H1 (cell line): ENCODE measurements at regions not wholly inside any gene's neighbourhood (a gene's known extent, or its start where the extent isn't known, plus 50 kb on each side); places are given as distances from the start of the nearest gene placed in this dataset.

Experiments used
- CTCF ChIA-PET: fragments of 300-600 bp; sonication (Branson Sonifier 250); formaldehyde crosslinking; loops from one replicate; lab custom pipeline; 2021; ENCODE audit not compliant: partially characterized antibody; lab: Charles Lee
- POLR2A ChIA-PET: fragments of 300-600 bp; sonication (Branson Sonifier 250); formaldehyde crosslinking; loops from one replicate; lab custom pipeline; 2021; ENCODE audit warnings: inconsistent platforms; ENCODE audit not compliant: partially characterized antibody; lab: Charles Lee
- DNase-seq, 2 experiments: peaks; one replicate each; pipeline versions ENCODE4 v3.0.0 to v3.0.0-alpha.2; 2010 to 2022; ENCODE audit warnings: low spot score in 2 of 2, low read depth in 1 of 2, mixed read lengths in 1 of 2
- FAIRE-seq: peaks from 2 replicates; lab custom pipeline; 2011; peaks lifted over from hg19 to GRCh38; lab: Jason Lieb, UNC
- H2AFZ ChIP-seq: 2 replicates; pipeline ENCODE4 v1.8.1; 2012; ENCODE audit warnings: low read length, inconsistent platforms
- H2AK5ac ChIP-seq: 2 replicates; pipeline ENCODE4 v1.6.1; 2013; ENCODE audit warnings: low read depth, low read length
- H2BK120ac ChIP-seq: replicated peaks from 2 replicates; pipeline ENCODE3; 2013; ENCODE audit warnings: low read depth, low read length, inconsistent platforms
- H2BK12ac ChIP-seq: 2 replicates; pipeline ENCODE4 v1.6.1; 2013; ENCODE audit warnings: low read depth, low read length
- H2BK15ac ChIP-seq: 2 replicates; pipeline ENCODE4 v1.6.1; 2013; ENCODE audit warnings: low read length
- H2BK20ac ChIP-seq: 2 replicates; pipeline ENCODE4 v1.6.1; 2013; ENCODE audit warnings: low read length
- H2BK5ac ChIP-seq: 2 replicates; pipeline ENCODE4 v1.6.1; 2013; ENCODE audit warnings: low read depth, low read length
- H3K14ac ChIP-seq: 2 replicates; pipeline ENCODE4 v1.6.1; 2013; ENCODE audit warnings: inconsistent platforms; ENCODE audit not compliant: insufficient read length
- H3K18ac ChIP-seq: 2 replicates; pipeline ENCODE4 v1.6.1; 2013; ENCODE audit warnings: low read length; ENCODE audit errors: extremely low read depth
- H3K23ac ChIP-seq: 2 replicates; pipeline ENCODE4 v1.6.1; 2013; ENCODE audit warnings: inconsistent platforms; ENCODE audit not compliant: insufficient read length
- H3K23me2 ChIP-seq: 2 replicates; pipeline ENCODE4 v1.6.1; 2013; ENCODE audit warnings: low read depth, low read length
- H3K27ac ChIP-seq: 2 replicates; pipeline ENCODE4 v1.6.1; 2011; ENCODE audit warnings: low read depth, low read length, inconsistent platforms
- H3K27me3 ChIP-seq, 4 experiments: replicated peaks in 1 of 4; 1 replicate in 1 of 4; 2 replicates in 3 of 4; pipeline versions ENCODE4 v1.6.1 to v1.8.1; 2011 to 2013; ENCODE audit warnings: low read length in 3 of 4, mild to moderate bottlenecking in 3 of 4, inconsistent platforms in 2 of 4, mixed read lengths in 2 of 4, moderate library complexity in 1 of 4; ENCODE audit not compliant: control insufficient read depth in 3 of 4, insufficient read depth in 3 of 4; ENCODE audit errors: extremely low read depth in 1 of 4
- H3K36me3 ChIP-seq, 4 experiments: 2 replicates each; pipeline versions ENCODE4 v1.6.1 to v1.8.1; 2011 to 2013; ENCODE audit warnings: mild to moderate bottlenecking in 4 of 4, low read length in 3 of 4, moderate library complexity in 2 of 4, control low read depth in 1 of 4, inconsistent platforms in 1 of 4; ENCODE audit not compliant: insufficient read depth in 4 of 4, control insufficient read depth in 2 of 4
- H3K4ac ChIP-seq: replicated peaks from 2 replicates; pipeline ENCODE3; 2013; ENCODE audit warnings: low read length, low read depth, mixed read lengths, inconsistent platforms; ENCODE audit not compliant: insufficient read length
- H3K4me1 ChIP-seq, 4 experiments: replicated peaks in 1 of 4; 1 replicate in 1 of 4; 2 replicates in 3 of 4; pipeline versions ENCODE4 v1.6.1 to v1.8.1; 2011 to 2013; ENCODE audit warnings: low read length in 3 of 4, inconsistent platforms in 2 of 4, mixed read lengths in 1 of 4; ENCODE audit not compliant: insufficient read depth in 4 of 4, control insufficient read depth in 3 of 4
- H3K4me2 ChIP-seq, 2 experiments: 2 replicates each; pipeline versions ENCODE4 v1.6.1 to v1.8.1; 2011 to 2013; ENCODE audit warnings: low read depth in 2 of 2, low read length in 2 of 2, control low read depth in 1 of 2, inconsistent platforms in 1 of 2, mild to moderate bottlenecking in 1 of 2; ENCODE audit not compliant: insufficient read depth in 1 of 2
- H3K4me3 ChIP-seq, 4 experiments: fragments of 200-600, 300-600 bp in 1 of 4; sonication (generic), shearing (Covaris generic), sonication (Bioruptor Twin) in 1 of 4; 2 replicates each; pipeline versions ENCODE4 v1.5.1 to v1.8.1; 2011 to 2016; ENCODE audit warnings: low read length in 4 of 4, low read depth in 3 of 4, control low read depth in 2 of 4, inconsistent platforms in 2 of 4, mild to moderate bottlenecking in 2 of 4, mixed read lengths in 1 of 4, moderate library complexity in 1 of 4; ENCODE audit not compliant: insufficient read depth in 2 of 4; ENCODE audit errors: extremely low read depth in 1 of 4
- H3K56ac ChIP-seq: replicated peaks from 2 replicates; pipeline ENCODE3; 2013; ENCODE audit warnings: low read depth, mild to moderate bottlenecking, mixed read lengths, low read length, inconsistent platforms; ENCODE audit not compliant: insufficient read length
- H3K79me1 ChIP-seq: 2 replicates; pipeline ENCODE4 v1.6.1; 2013; ENCODE audit warnings: low read depth, low read length, control low read depth
- H3K79me2 ChIP-seq, 2 experiments: 2 replicates each; pipeline versions ENCODE4 v1.6.1 to v1.8.1; 2012 to 2013; ENCODE audit warnings: low read length in 2 of 2, mild to moderate bottlenecking in 2 of 2, inconsistent platforms in 1 of 2; ENCODE audit not compliant: insufficient read depth in 2 of 2, control insufficient read depth in 1 of 2
- H3K9ac ChIP-seq, 4 experiments: replicated peaks in 1 of 4; 1 replicate in 1 of 4; 2 replicates in 3 of 4; pipeline versions ENCODE4 v1.6.1 to v1.8.1; 2011 to 2013; ENCODE audit warnings: low read depth in 3 of 4, low read length in 3 of 4, control low read depth in 2 of 4, mild to moderate bottlenecking in 2 of 4, moderate library complexity in 2 of 4, inconsistent platforms in 1 of 4; ENCODE audit errors: extremely low read depth in 1 of 4
- H3K9me3 ChIP-seq, 2 experiments: 2 replicates each; pipeline versions ENCODE4 v1.6.1 to v1.8.1; 2012 to 2013; ENCODE audit warnings: mild to moderate bottlenecking in 2 of 2, moderate library complexity in 2 of 2, control low read depth in 1 of 2, inconsistent platforms in 1 of 2, low read depth in 1 of 2, low read length in 1 of 2, mixed read lengths in 1 of 2; ENCODE audit not compliant: insufficient read depth in 2 of 2
- H4K20me1 ChIP-seq, 2 experiments: replicated peaks in 1 of 2; 2 replicates each; pipeline versions ENCODE3 to v1.8.1; 2011 to 2013; ENCODE audit warnings: inconsistent platforms in 2 of 2, low read length in 2 of 2, mild to moderate bottlenecking in 1 of 2; ENCODE audit not compliant: insufficient read depth in 2 of 2, control insufficient read depth in 1 of 2
- H4K5ac ChIP-seq: 2 replicates; pipeline ENCODE4 v1.6.1; 2013; ENCODE audit warnings: low read length, low read depth, mixed read lengths, inconsistent platforms; ENCODE audit not compliant: insufficient read length
- H4K8ac ChIP-seq: 2 replicates; pipeline ENCODE4 v1.8.0; 2013; ENCODE audit warnings: mild to moderate bottlenecking, moderate library complexity, low read length, inconsistent platforms; ENCODE audit not compliant: insufficient read depth; ENCODE audit errors: extremely low read depth
- H4K91ac ChIP-seq: replicated peaks from 2 replicates; pipeline ENCODE3; 2013; ENCODE audit warnings: low read length, mixed read lengths, inconsistent platforms; ENCODE audit not compliant: insufficient read length
- RAD21 ChIP-seq, 2 experiments: IDR thresholded peaks in 1 of 2; conservative IDR thresholded peaks in 1 of 2; 2 replicates each; pipeline ENCODE4 v1.6.1; 2011; ENCODE audit warnings: low read depth in 2 of 2, low read length in 2 of 2, improper control_type of control experiment in 1 of 2, inconsistent platforms in 1 of 2, mild to moderate bottlenecking in 1 of 2, moderate library complexity in 1 of 2
- SUZ12 ChIP-seq: fragments of 200-600 bp; sonication (generic); IDR thresholded peaks from 2 replicates; pipeline ENCODE4 v1.6.1; 2012; ENCODE audit warnings: mild to moderate bottlenecking, inconsistent platforms, low read length, moderate library complexity, mixed read lengths
- WGBS, 2 experiments: shearing (Covaris generic) in 1 of 2; methylation state at CpG; one replicate each; pipeline versions ENCODE4 v1.1.6 to v1.1.7; 2013 to 2015; ENCODE audit warnings: low lambda C conversion rate in 2 of 2, mixed read lengths in 2 of 2, inconsistent platforms in 1 of 2, low coverage in 1 of 2, missing lambda C conversion rate in 1 of 2; ENCODE audit not compliant: insufficient replicate concordance in 2 of 2, insufficient coverage in 1 of 2, insufficient read length in 1 of 2; ENCODE audit errors: extremely low coverage in 1 of 2, missing lambda C conversion rate in 1 of 2; 5-methylcytosine and 5-hydroxymethylcytosine counted together

- ChIA-PET POLR2A (no interaction called here), CTCF (no interaction called here)
- H3K4me3 ChIP-seq, result no peak overlapping the region
- no peaks in the 10 kb centered on the region for H3K27me3 ChIP-seq
- H3K36me3 ChIP-seq, result no peaks in the 10 kb centered on the region
- no peak overlapping the region for H3K56ac ChIP-seq
- H2AK5ac ChIP-seq, result no peak overlapping the region
- no peak overlapping the region for H2BK12ac ChIP-seq
- H2BK15ac ChIP-seq, result no peak overlapping the region
- no peaks in the 10 kb centered on the region for H3K9me3 ChIP-seq
- H2BK20ac ChIP-seq, result no peak overlapping the region
- H3K27ac ChIP-seq, result no peak overlapping the region
- no peak overlapping the region for H3K9ac ChIP-seq
- no peaks in the 10 kb centered on the region for H4K20me1 ChIP-seq
- H3K79me1 ChIP-seq, result no peaks in the 10 kb centered on the region
- H3K23me2 ChIP-seq, result no peaks in the 10 kb centered on the region
- H2BK5ac ChIP-seq, result no peak overlapping the region
- no peak overlapping the region for H2BK120ac ChIP-seq
- TF ChIP-seq SUZ12, result no peak
- 0 out of 4 replicates have a peak, but pooled peaks of 1 of the 2 experiments have one; percentile 3 for TF ChIP-seq RAD21 (IDR thresholded peaks at IDR 0.05 in 1 of 2, conservative IDR thresholded peaks at IDR 0.05 in 1 of 2; ENCODE audit: low read depth in 2 of 2, low read length in 2 of 2)
- H2AFZ ChIP-seq, result no peak overlapping the region
- H3K79me2 ChIP-seq, result no peaks in the 10 kb centered on the region
- FAIRE-seq (no peak), DNase-seq (no peak)
- no peak overlapping the region for H3K23ac ChIP-seq
- no peak overlapping the region for H3K4me2 ChIP-seq
- no peak overlapping the region for H4K91ac ChIP-seq
- H3K4me1 ChIP-seq, result no peaks in the 10 kb centered on the region
- H4K8ac ChIP-seq, result no peak overlapping the region
- no peak overlapping the region for H4K5ac ChIP-seq
- WGBS, 2 experiments, result 91% methylated on average over 4 of the region's 4 CpGs; no CpG with 5 or more reads in 1 of the 2 experiments
- H3K18ac ChIP-seq, result no peak overlapping the region
- no peak overlapping the region for H3K4ac ChIP-seq
- no peak overlapping the region for H3K14ac ChIP-seq
Observed at GRCh38 chr1:106798991-106799390, 257.5 kb upstream of the PRMT6 start.
